ENCODE measurements at regions not wholly inside any gene's neighbourhood (a gene's known extent, or its start where the extent isn't known, plus 50 kb on each side); places are given as distances from the start of the nearest gene placed in this dataset.

GRCh38 chr3:124300416-124300815, 308.5 kb upstream of the ROPN1 start:
- no peak for TF ChIP-seq EP300 (IDR thresholded peaks at IDR 0.05)
- TF ChIP-seq CTCF (IDR thresholded peaks at IDR 0.05): no peak
- no peak for TF ChIP-seq POLR2A (IDR thresholded peaks at IDR 0.05)
